PC-9 (cell line): ENCODE measurements at regions not wholly inside any gene's neighbourhood (a gene's known extent, or its start where the extent isn't known, plus 50 kb on each side); places are given as distances from the start of the nearest gene placed in this dataset.

ENCODE experiments used
- EZH2 ChIP-seq: fragments of 200-600 bp; sonication (generic); IDR thresholded peaks from 2 replicates; pipeline ENCODE4 v1.8.0; 2017; ENCODE audit warnings: antibody characterized with exemption, low read depth
- TF ChIP-seq, protein P1 (sequence below): fragments of 200-600 bp; sonication (generic); conservative IDR thresholded peaks from 2 replicates; pipeline ENCODE4 v1.6.1; 2017; ENCODE audit warnings: mixed run types, antibody characterized with exemption, mild to moderate bottlenecking, moderate library complexity

DNA sequence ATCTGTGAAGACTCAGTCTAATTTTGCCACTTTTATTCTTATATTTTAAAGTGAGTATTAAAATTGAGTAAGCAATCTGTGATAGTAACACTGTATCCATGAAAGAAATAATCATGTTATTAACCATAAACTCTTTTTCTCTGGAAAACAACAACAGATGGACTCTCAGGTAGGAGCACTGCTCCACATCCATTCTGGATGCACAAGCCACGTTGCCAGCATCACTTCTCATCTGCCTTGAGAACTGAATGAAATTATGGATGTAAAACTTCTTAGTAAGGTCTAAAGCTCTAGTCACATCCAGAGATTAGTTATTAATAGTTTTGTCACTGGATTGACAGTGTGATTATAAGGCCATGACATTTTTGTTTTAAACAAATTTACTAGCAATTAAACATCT is 489.1 kb upstream of the SYT1 start:
- TF ChIP-seq, protein P1, sequence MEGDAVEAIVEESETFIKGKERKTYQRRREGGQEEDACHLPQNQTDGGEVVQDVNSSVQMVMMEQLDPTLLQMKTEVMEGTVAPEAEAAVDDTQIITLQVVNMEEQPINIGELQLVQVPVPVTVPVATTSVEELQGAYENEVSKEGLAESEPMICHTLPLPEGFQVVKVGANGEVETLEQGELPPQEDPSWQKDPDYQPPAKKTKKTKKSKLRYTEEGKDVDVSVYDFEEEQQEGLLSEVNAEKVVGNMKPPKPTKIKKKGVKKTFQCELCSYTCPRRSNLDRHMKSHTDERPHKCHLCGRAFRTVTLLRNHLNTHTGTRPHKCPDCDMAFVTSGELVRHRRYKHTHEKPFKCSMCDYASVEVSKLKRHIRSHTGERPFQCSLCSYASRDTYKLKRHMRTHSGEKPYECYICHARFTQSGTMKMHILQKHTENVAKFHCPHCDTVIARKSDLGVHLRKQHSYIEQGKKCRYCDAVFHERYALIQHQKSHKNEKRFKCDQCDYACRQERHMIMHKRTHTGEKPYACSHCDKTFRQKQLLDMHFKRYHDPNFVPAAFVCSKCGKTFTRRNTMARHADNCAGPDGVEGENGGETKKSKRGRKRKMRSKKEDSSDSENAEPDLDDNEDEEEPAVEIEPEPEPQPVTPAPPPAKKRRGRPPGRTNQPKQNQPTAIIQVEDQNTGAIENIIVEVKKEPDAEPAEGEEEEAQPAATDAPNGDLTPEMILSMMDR, result no peak
- TF ChIP-seq EZH2, result no peak
